GM12892 (cell line): ENCODE measurements at regions not wholly inside any gene's neighbourhood (a gene's known extent, or its start where the extent isn't known, plus 50 kb on each side); places are given as distances from the start of the nearest gene placed in this dataset.

Source experiments
- DNase-seq: peaks from one replicate; pipeline ENCODE4 v3.0.0; 2011; ENCODE audit not compliant: insufficient read length
- FAIRE-seq: peaks from 2 replicates; lab custom pipeline; 2011; peaks lifted over from hg19 to GRCh38; lab: Jason Lieb, UNC
- POLR2A ChIP-seq: IDR thresholded peaks from 2 replicates; pipeline ENCODE4 v1.6.1; 2011; ENCODE audit warnings: low read depth, low read length, control low read depth
- POLR2AphosphoS5 ChIP-seq: IDR thresholded peaks from 2 replicates; pipeline ENCODE4 v1.6.1; 2011; ENCODE audit warnings: low read depth, low read length, control low read depth
- TAF1 ChIP-seq: IDR thresholded peaks from 2 replicates; pipeline ENCODE4 v1.6.1; 2011; ENCODE audit warnings: low read depth, mild to moderate bottlenecking, control low read depth, low read length, borderline replicate concordance

- no peak for DNase-seq
- peak; percentile 51 for FAIRE-seq
- TF ChIP-seq TAF1 (no peak), POLR2AphosphoS5 (no peak), POLR2A (no peak)
Observed at GRCh38 chr6:2491137-2491536, 245.7 kb upstream of the GMDS start.

- no peak for FAIRE-seq
- no peak for TF ChIP-seq TAF1
- TF ChIP-seq POLR2A = no peak
- TF ChIP-seq POLR2AphosphoS5 = no peak
Observed at GRCh38 chr6:2488578-2488977, 243.2 kb upstream of the GMDS start.

GRCh38 chr6:2485116-2485515 lies 239.7 kb upstream of the GMDS start:
- TF ChIP-seq TAF1 (no peak), POLR2A (no peak), POLR2AphosphoS5 (no peak)
- FAIRE-seq (no peak), DNase-seq (no peak)

More at GRCh38 chr6:2488578-2488977, 243.2 kb upstream of the GMDS start:
- no peak for DNase-seq

DNA sequence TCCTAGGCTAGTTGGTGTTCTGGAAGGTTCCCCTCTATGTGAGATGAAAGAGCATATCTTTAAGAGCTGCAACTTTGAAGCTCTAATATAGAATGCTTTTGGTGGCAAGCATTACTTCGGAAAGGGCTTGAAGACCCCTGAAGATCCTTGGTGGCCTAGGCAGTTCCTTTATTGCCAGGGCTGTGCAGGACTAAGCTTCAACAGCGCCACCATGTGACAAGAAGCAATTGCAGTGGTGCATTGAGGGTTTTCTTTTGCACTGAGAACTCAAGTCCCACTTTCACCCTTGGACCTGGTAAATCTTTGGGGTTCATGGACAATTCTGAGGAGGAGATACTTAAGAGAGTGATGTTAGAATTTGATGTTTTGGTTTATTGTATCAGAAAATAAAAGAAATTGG lies 237.4 kb upstream of the GMDS start:
- TF ChIP-seq POLR2AphosphoS5 = no peak
- no peak for TF ChIP-seq TAF1
- TF ChIP-seq POLR2A = no peak
- FAIRE-seq = no peak
- no peak for DNase-seq

DNA sequence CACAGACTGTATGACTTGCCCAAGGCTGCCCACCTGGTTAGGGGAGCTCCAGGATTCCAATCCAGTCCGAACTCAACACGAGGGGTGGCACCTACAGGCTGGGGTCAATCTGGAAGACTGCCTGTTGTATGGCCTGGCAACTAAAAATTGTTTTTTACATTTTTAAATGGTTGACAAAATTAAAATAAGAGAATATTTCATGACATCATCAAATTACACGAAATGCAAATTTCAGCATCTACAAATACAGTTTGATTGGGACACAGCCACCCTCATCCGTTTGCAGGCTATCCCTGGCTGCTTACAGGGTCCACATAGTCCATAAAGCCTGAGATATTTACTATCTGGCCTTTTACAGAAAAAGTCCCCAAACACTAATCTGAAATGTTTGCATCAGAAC lies 235.9 kb upstream of the GMDS start:
- DNase-seq (no peak), FAIRE-seq (no peak)
- TF ChIP-seq TAF1 = no peak
- no peak for TF ChIP-seq POLR2A
- TF ChIP-seq POLR2AphosphoS5 = no peak

- DNase-seq = no peak
- FAIRE-seq = no peak
- TF ChIP-seq POLR2A (no peak), POLR2AphosphoS5 (no peak), TAF1 (no peak)
Observed at GRCh38 chr6:2480267-2480966, 235.0 kb upstream of the GMDS start.

DNA sequence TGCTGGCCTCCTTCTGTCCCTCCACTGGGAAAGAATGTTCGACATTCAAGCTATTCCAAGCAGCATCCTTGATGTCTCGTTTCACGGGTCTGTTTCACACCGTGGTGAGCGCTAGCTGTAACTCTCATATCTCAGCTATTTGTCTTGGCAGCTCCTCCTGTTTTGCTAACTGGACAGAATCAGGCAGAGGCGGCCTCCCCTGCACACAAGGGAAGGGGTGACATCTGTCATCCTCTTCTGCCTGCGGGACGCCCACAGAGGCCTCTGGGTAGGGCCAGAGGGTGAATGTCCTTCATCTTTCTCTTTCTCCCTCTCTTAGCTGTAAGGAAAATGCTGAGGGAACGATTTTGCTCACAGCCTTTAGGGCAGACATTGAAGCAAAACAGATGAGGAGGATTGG lies 232.8 kb upstream of the GMDS start:
- TF ChIP-seq TAF1 = no peak
- DNase-seq (no peak), FAIRE-seq (no peak)

- TF ChIP-seq POLR2A (no peak), TAF1 (no peak), POLR2AphosphoS5 (no peak)
Observed at GRCh38 chr6:2477666-2478065, 232.3 kb upstream of the GMDS start.

DNA sequence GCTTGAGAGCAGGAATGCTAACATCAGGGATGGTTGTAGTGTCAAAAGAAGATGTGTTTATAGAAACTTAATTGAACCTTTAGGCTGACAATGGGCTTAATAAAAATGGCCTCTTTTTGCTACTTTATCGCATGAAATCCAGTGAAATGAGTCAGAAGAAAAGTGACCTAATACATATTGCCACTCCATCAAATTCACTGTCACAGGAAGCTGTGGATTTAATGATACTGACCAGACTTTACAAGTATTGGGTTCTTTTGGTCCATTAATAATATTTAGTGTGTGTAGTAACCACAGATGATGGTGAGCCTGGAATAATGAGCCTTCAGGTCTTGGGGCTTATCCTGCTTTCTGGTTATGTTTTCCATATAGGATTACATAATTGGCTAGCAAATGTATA lies 231.8 kb upstream of the GMDS start:
- DNase-seq (no peak), FAIRE-seq (no peak)
- TF ChIP-seq POLR2AphosphoS5 (no peak), POLR2A (no peak), TAF1 (no peak)

More at GRCh38 chr6:2477666-2478065, 232.3 kb upstream of the GMDS start:
- DNase-seq (no peak), FAIRE-seq (no peak)

DNA sequence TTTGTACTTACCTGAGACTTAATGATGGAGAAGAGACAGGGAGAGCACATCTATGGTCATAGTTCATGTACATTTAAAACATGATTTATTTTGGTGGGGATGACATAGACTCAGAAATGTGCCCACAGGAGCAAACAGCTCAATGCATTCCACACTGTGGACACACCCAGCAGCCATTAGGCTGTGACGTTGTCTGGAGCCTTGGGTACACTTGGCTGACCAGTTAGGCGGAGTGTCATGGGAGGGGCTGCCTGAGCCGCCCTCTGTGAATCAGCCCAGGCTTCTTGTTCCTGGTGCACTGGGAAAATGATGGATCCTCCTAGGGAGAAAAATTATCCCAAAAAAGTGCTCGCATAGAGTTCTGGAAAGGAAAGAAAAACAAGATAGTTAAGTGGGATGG lies 231.0 kb upstream of the GMDS start:
- FAIRE-seq (no peak), DNase-seq (no peak)
- TF ChIP-seq POLR2AphosphoS5 (no peak), TAF1 (no peak), POLR2A (no peak)

GRCh38 chr6:2471472-2471871 lies 226.1 kb upstream of the GMDS start:
- TF ChIP-seq POLR2AphosphoS5 (no peak), POLR2A (no peak), TAF1 (no peak)
- no peak for DNase-seq
- FAIRE-seq = no peak

DNA sequence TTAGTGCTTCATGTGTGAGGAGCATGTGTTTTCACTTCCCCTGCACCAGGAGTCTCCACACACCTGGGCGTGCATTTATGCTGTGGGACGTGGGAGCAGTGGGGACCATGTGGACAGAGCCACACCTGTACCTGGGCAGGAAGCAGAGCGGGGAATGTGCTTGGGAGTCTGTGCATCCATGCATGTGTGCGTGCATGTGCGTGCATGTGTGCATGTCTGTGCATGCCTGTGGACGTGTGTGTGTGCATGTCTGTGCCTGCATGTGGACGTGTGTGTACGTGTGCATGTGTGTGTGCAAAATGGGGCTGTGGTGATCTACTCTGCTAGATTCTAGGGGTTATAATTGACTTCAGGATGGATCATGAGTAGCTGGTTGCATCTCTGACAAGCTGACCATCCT lies 224.0 kb upstream of the GMDS start:
- no peak for FAIRE-seq
- TF ChIP-seq TAF1 (no peak), POLR2AphosphoS5 (no peak), POLR2A (no peak)
- DNase-seq = no peak

- no peak for TF ChIP-seq POLR2A
- TF ChIP-seq TAF1 = no peak
- no peak for TF ChIP-seq POLR2AphosphoS5
- DNase-seq (no peak), FAIRE-seq (no peak)
Observed at GRCh38 chr6:2468601-2468955, 223.2 kb upstream of the GMDS start.
